H1 (cell line): ENCODE measurements at regions not wholly inside any gene's neighbourhood (a gene's known extent, or its start where the extent isn't known, plus 50 kb on each side); places are given as distances from the start of the nearest gene placed in this dataset.

Source experiments
- CTCF ChIA-PET: fragments of 300-600 bp; sonication (Branson Sonifier 250); formaldehyde crosslinking; loops from one replicate; lab custom pipeline; 2021; ENCODE audit not compliant: partially characterized antibody; lab: Charles Lee
- POLR2A ChIA-PET: fragments of 300-600 bp; sonication (Branson Sonifier 250); formaldehyde crosslinking; loops from one replicate; lab custom pipeline; 2021; ENCODE audit warnings: inconsistent platforms; ENCODE audit not compliant: partially characterized antibody; lab: Charles Lee
- DNase-seq, 2 experiments: peaks; one replicate each; pipeline versions ENCODE4 v3.0.0 to v3.0.0-alpha.2; 2010 to 2022; ENCODE audit warnings: low spot score in 2 of 2, low read depth in 1 of 2, mixed read lengths in 1 of 2
- FAIRE-seq: peaks from 2 replicates; lab custom pipeline; 2011; peaks lifted over from hg19 to GRCh38; lab: Jason Lieb, UNC
- H2AFZ ChIP-seq: 2 replicates; pipeline ENCODE4 v1.8.1; 2012; ENCODE audit warnings: low read length, inconsistent platforms
- H2AK5ac ChIP-seq: 2 replicates; pipeline ENCODE4 v1.6.1; 2013; ENCODE audit warnings: low read depth, low read length
- H2BK120ac ChIP-seq: replicated peaks from 2 replicates; pipeline ENCODE3; 2013; ENCODE audit warnings: low read depth, low read length, inconsistent platforms
- H2BK12ac ChIP-seq: 2 replicates; pipeline ENCODE4 v1.6.1; 2013; ENCODE audit warnings: low read depth, low read length
- H2BK15ac ChIP-seq: 2 replicates; pipeline ENCODE4 v1.6.1; 2013; ENCODE audit warnings: low read length
- H2BK20ac ChIP-seq: 2 replicates; pipeline ENCODE4 v1.6.1; 2013; ENCODE audit warnings: low read length
- H2BK5ac ChIP-seq: 2 replicates; pipeline ENCODE4 v1.6.1; 2013; ENCODE audit warnings: low read depth, low read length
- H3K14ac ChIP-seq: 2 replicates; pipeline ENCODE4 v1.6.1; 2013; ENCODE audit warnings: inconsistent platforms; ENCODE audit not compliant: insufficient read length
- H3K18ac ChIP-seq: 2 replicates; pipeline ENCODE4 v1.6.1; 2013; ENCODE audit warnings: low read length; ENCODE audit errors: extremely low read depth
- H3K23ac ChIP-seq: 2 replicates; pipeline ENCODE4 v1.6.1; 2013; ENCODE audit warnings: inconsistent platforms; ENCODE audit not compliant: insufficient read length
- H3K23me2 ChIP-seq: 2 replicates; pipeline ENCODE4 v1.6.1; 2013; ENCODE audit warnings: low read depth, low read length
- H3K27ac ChIP-seq: 2 replicates; pipeline ENCODE4 v1.6.1; 2011; ENCODE audit warnings: low read depth, low read length, inconsistent platforms
- H3K27me3 ChIP-seq, 4 experiments: replicated peaks in 1 of 4; 1 replicate in 1 of 4; 2 replicates in 3 of 4; pipeline versions ENCODE4 v1.6.1 to v1.8.1; 2011 to 2013; ENCODE audit warnings: low read length in 3 of 4, mild to moderate bottlenecking in 3 of 4, inconsistent platforms in 2 of 4, mixed read lengths in 2 of 4, moderate library complexity in 1 of 4; ENCODE audit not compliant: control insufficient read depth in 3 of 4, insufficient read depth in 3 of 4; ENCODE audit errors: extremely low read depth in 1 of 4
- H3K36me3 ChIP-seq, 4 experiments: 2 replicates each; pipeline versions ENCODE4 v1.6.1 to v1.8.1; 2011 to 2013; ENCODE audit warnings: mild to moderate bottlenecking in 4 of 4, low read length in 3 of 4, moderate library complexity in 2 of 4, control low read depth in 1 of 4, inconsistent platforms in 1 of 4; ENCODE audit not compliant: insufficient read depth in 4 of 4, control insufficient read depth in 2 of 4
- H3K4ac ChIP-seq: replicated peaks from 2 replicates; pipeline ENCODE3; 2013; ENCODE audit warnings: low read length, low read depth, mixed read lengths, inconsistent platforms; ENCODE audit not compliant: insufficient read length
- H3K4me1 ChIP-seq, 4 experiments: replicated peaks in 1 of 4; 1 replicate in 1 of 4; 2 replicates in 3 of 4; pipeline versions ENCODE4 v1.6.1 to v1.8.1; 2011 to 2013; ENCODE audit warnings: low read length in 3 of 4, inconsistent platforms in 2 of 4, mixed read lengths in 1 of 4; ENCODE audit not compliant: insufficient read depth in 4 of 4, control insufficient read depth in 3 of 4
- H3K4me2 ChIP-seq, 2 experiments: 2 replicates each; pipeline versions ENCODE4 v1.6.1 to v1.8.1; 2011 to 2013; ENCODE audit warnings: low read depth in 2 of 2, low read length in 2 of 2, control low read depth in 1 of 2, inconsistent platforms in 1 of 2, mild to moderate bottlenecking in 1 of 2; ENCODE audit not compliant: insufficient read depth in 1 of 2
- H3K4me3 ChIP-seq, 4 experiments: fragments of 200-600, 300-600 bp in 1 of 4; sonication (generic), shearing (Covaris generic), sonication (Bioruptor Twin) in 1 of 4; 2 replicates each; pipeline versions ENCODE4 v1.5.1 to v1.8.1; 2011 to 2016; ENCODE audit warnings: low read length in 4 of 4, low read depth in 3 of 4, control low read depth in 2 of 4, inconsistent platforms in 2 of 4, mild to moderate bottlenecking in 2 of 4, mixed read lengths in 1 of 4, moderate library complexity in 1 of 4; ENCODE audit not compliant: insufficient read depth in 2 of 4; ENCODE audit errors: extremely low read depth in 1 of 4
- H3K56ac ChIP-seq: replicated peaks from 2 replicates; pipeline ENCODE3; 2013; ENCODE audit warnings: low read depth, mild to moderate bottlenecking, mixed read lengths, low read length, inconsistent platforms; ENCODE audit not compliant: insufficient read length
- H3K79me1 ChIP-seq: 2 replicates; pipeline ENCODE4 v1.6.1; 2013; ENCODE audit warnings: low read depth, low read length, control low read depth
- H3K79me2 ChIP-seq, 2 experiments: 2 replicates each; pipeline versions ENCODE4 v1.6.1 to v1.8.1; 2012 to 2013; ENCODE audit warnings: low read length in 2 of 2, mild to moderate bottlenecking in 2 of 2, inconsistent platforms in 1 of 2; ENCODE audit not compliant: insufficient read depth in 2 of 2, control insufficient read depth in 1 of 2
- H3K9ac ChIP-seq, 4 experiments: replicated peaks in 1 of 4; 1 replicate in 1 of 4; 2 replicates in 3 of 4; pipeline versions ENCODE4 v1.6.1 to v1.8.1; 2011 to 2013; ENCODE audit warnings: low read depth in 3 of 4, low read length in 3 of 4, control low read depth in 2 of 4, mild to moderate bottlenecking in 2 of 4, moderate library complexity in 2 of 4, inconsistent platforms in 1 of 4; ENCODE audit errors: extremely low read depth in 1 of 4
- H3K9me3 ChIP-seq, 2 experiments: 2 replicates each; pipeline versions ENCODE4 v1.6.1 to v1.8.1; 2012 to 2013; ENCODE audit warnings: mild to moderate bottlenecking in 2 of 2, moderate library complexity in 2 of 2, control low read depth in 1 of 2, inconsistent platforms in 1 of 2, low read depth in 1 of 2, low read length in 1 of 2, mixed read lengths in 1 of 2; ENCODE audit not compliant: insufficient read depth in 2 of 2
- H4K20me1 ChIP-seq, 2 experiments: replicated peaks in 1 of 2; 2 replicates each; pipeline versions ENCODE3 to v1.8.1; 2011 to 2013; ENCODE audit warnings: inconsistent platforms in 2 of 2, low read length in 2 of 2, mild to moderate bottlenecking in 1 of 2; ENCODE audit not compliant: insufficient read depth in 2 of 2, control insufficient read depth in 1 of 2
- H4K5ac ChIP-seq: 2 replicates; pipeline ENCODE4 v1.6.1; 2013; ENCODE audit warnings: low read length, low read depth, mixed read lengths, inconsistent platforms; ENCODE audit not compliant: insufficient read length
- H4K8ac ChIP-seq: 2 replicates; pipeline ENCODE4 v1.8.0; 2013; ENCODE audit warnings: mild to moderate bottlenecking, moderate library complexity, low read length, inconsistent platforms; ENCODE audit not compliant: insufficient read depth; ENCODE audit errors: extremely low read depth
- H4K91ac ChIP-seq: replicated peaks from 2 replicates; pipeline ENCODE3; 2013; ENCODE audit warnings: low read length, mixed read lengths, inconsistent platforms; ENCODE audit not compliant: insufficient read length
- BCL11A ChIP-seq, 2 experiments: IDR thresholded peaks; one replicate each; pipeline ENCODE4 v1.6.1; 2011; ENCODE audit warnings: low read depth in 2 of 2, low read length in 2 of 2, mild to moderate bottlenecking in 2 of 2
- CBX5 ChIP-seq: fragments of 300-800, 300-1000 bp; sonication (generic); IDR thresholded peaks from 2 replicates; pipeline ENCODE4 v1.7.1; 2016; ENCODE audit warnings: antibody characterized with exemption, low read length, low read depth
- EGR1 ChIP-seq: IDR thresholded peaks from 2 replicates; pipeline ENCODE4 v1.6.1; 2011; ENCODE audit warnings: low read depth, low read length, borderline replicate concordance
- RAD21 ChIP-seq, 2 experiments: IDR thresholded peaks in 1 of 2; conservative IDR thresholded peaks in 1 of 2; 2 replicates each; pipeline ENCODE4 v1.6.1; 2011; ENCODE audit warnings: low read depth in 2 of 2, low read length in 2 of 2, improper control_type of control experiment in 1 of 2, inconsistent platforms in 1 of 2, mild to moderate bottlenecking in 1 of 2, moderate library complexity in 1 of 2
- ZNF274 ChIP-seq: IDR thresholded peaks from 2 replicates; pipeline ENCODE4 v1.7.0; 2012; ENCODE audit warnings: low read length, borderline replicate concordance; ENCODE audit errors: extremely low read depth
- WGBS, 2 experiments: shearing (Covaris generic) in 1 of 2; methylation state at CpG; one replicate each; pipeline versions ENCODE4 v1.1.6 to v1.1.7; 2013 to 2015; ENCODE audit warnings: low lambda C conversion rate in 2 of 2, mixed read lengths in 2 of 2, inconsistent platforms in 1 of 2, low coverage in 1 of 2, missing lambda C conversion rate in 1 of 2; ENCODE audit not compliant: insufficient replicate concordance in 2 of 2, insufficient coverage in 1 of 2, insufficient read length in 1 of 2; ENCODE audit errors: extremely low coverage in 1 of 2, missing lambda C conversion rate in 1 of 2; 5-methylcytosine and 5-hydroxymethylcytosine counted together
- TF ChIP-seq, protein P1 (sequence below): IDR thresholded peaks from 2 replicates; pipeline ENCODE4 v1.6.1; 2012; ENCODE audit warnings: low read length, inconsistent platforms
- TF ChIP-seq, protein P2 (sequence below): IDR thresholded peaks from 2 replicates; pipeline ENCODE4 v1.6.1; 2011; ENCODE audit warnings: low read depth, mild to moderate bottlenecking, low read length; ENCODE audit not compliant: insufficient read depth

- Histone ChIP-seq H2BK120ac (no peak overlapping the region), H3K9me3 (no peaks in the 10 kb centered on the region), H3K36me3 (no peaks in the 10 kb centered on the region), H3K4me2 (no peak overlapping the region), H3K4ac (no peak overlapping the region), H2AFZ (no peak overlapping the region), H3K9ac (no peak overlapping the region), H3K18ac (no peak overlapping the region), H2BK12ac (no peak overlapping the region), H3K4me3 (no peak overlapping the region), H3K79me1 (no peaks in the 10 kb centered on the region), H2BK20ac (no peak overlapping the region), H3K23ac (no peak overlapping the region), H4K91ac (no peak overlapping the region), H3K56ac (no peak overlapping the region), H3K79me2 (no peaks in the 10 kb centered on the region), H3K27me3 (no peaks in the 10 kb centered on the region), H3K14ac (no peak overlapping the region), H3K4me1 (no peaks in the 10 kb centered on the region), H3K27ac (no peak overlapping the region), H2AK5ac (no peak overlapping the region), H3K23me2 (no peaks in the 10 kb centered on the region), H4K8ac (no peak overlapping the region), H4K5ac (no peak overlapping the region), H4K20me1 (no peaks in the 10 kb centered on the region), H2BK15ac (no peak overlapping the region), H2BK5ac (no peak overlapping the region)
- 80% methylated on average over 12 of the region's 12 CpGs; no CpG with 5 or more reads in 1 of the 2 experiments for WGBS, 2 experiments
- TF ChIP-seq CBX5 (no peak), ZNF274 (no peak), RAD21 (IDR thresholded peaks at IDR 0.05 in 1 of 2, conservative IDR thresholded peaks at IDR 0.05 in 1 of 2; ENCODE audit: low read depth in 2 of 2, low read length in 2 of 2) (no peak), EGR1 (no peak), BCL11A (IDR thresholded peaks at IDR 0.05; ENCODE audit: low read depth in 2 of 2, low read length in 2 of 2) (no peak)
- TF ChIP-seq, protein P1, sequence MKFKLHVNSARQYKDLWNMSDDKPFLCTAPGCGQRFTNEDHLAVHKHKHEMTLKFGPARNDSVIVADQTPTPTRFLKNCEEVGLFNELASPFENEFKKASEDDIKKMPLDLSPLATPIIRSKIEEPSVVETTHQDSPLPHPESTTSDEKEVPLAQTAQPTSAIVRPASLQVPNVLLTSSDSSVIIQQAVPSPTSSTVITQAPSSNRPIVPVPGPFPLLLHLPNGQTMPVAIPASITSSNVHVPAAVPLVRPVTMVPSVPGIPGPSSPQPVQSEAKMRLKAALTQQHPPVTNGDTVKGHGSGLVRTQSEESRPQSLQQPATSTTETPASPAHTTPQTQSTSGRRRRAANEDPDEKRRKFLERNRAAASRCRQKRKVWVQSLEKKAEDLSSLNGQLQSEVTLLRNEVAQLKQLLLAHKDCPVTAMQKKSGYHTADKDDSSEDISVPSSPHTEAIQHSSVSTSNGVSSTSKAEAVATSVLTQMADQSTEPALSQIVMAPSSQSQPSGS = no peak
- TF ChIP-seq, protein P2, sequence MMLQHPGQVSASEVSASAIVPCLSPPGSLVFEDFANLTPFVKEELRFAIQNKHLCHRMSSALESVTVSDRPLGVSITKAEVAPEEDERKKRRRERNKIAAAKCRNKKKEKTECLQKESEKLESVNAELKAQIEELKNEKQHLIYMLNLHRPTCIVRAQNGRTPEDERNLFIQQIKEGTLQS = no peak
- ChIA-PET CTCF (interaction anchor here (2.0 kb wide), 1 partner anchor 88 kb away, joined by 4 read pairs; no protein-coding TSS in a partner anchor), POLR2A (interaction anchor here (0.9 kb wide), 1 partner anchor 10 kb away, joined by 4 read pairs; no protein-coding TSS in a partner anchor)
- no peak for FAIRE-seq
- no peak for DNase-seq
Observed at GRCh38 chr20:24842274-24842917, 106.7 kb upstream of the CST7 start.
